Epithelial cell of proximal tubule (primary cell): ENCODE measurements at regions not wholly inside any gene's neighbourhood (a gene's known extent, or its start where the extent isn't known, plus 50 kb on each side); places are given as distances from the start of the nearest gene placed in this dataset.
A peak's percentile ranks its signal among the peaks of the same experiment; 100 is the strongest.

Source experiments
- DNase-seq: peaks from one replicate; pipeline ENCODE4 v3.0.0-alpha.2; 2011; ENCODE audit warnings: low read depth
- H3K4me3 ChIP-seq: 2 replicates; pipeline ENCODE4 v1.5.1; 2011; ENCODE audit warnings: low read depth, mild to moderate bottlenecking, low read length
- TF ChIP-seq, protein P1 (sequence below): conservative IDR thresholded peaks from 2 replicates; pipeline ENCODE4 v1.5.1; 2012; ENCODE audit warnings: low read depth, mild to moderate bottlenecking, low read length

GRCh38 chr3:132821314-132821713 lies 99.1 kb upstream of the NPHP3 start:
- no peak for DNase-seq
- H3K4me3 ChIP-seq = no peak overlapping the region
- TF ChIP-seq, protein P1, sequence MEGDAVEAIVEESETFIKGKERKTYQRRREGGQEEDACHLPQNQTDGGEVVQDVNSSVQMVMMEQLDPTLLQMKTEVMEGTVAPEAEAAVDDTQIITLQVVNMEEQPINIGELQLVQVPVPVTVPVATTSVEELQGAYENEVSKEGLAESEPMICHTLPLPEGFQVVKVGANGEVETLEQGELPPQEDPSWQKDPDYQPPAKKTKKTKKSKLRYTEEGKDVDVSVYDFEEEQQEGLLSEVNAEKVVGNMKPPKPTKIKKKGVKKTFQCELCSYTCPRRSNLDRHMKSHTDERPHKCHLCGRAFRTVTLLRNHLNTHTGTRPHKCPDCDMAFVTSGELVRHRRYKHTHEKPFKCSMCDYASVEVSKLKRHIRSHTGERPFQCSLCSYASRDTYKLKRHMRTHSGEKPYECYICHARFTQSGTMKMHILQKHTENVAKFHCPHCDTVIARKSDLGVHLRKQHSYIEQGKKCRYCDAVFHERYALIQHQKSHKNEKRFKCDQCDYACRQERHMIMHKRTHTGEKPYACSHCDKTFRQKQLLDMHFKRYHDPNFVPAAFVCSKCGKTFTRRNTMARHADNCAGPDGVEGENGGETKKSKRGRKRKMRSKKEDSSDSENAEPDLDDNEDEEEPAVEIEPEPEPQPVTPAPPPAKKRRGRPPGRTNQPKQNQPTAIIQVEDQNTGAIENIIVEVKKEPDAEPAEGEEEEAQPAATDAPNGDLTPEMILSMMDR = no peak

- TF ChIP-seq, protein P1 = no peak
- no peak overlapping the region for H3K4me3 ChIP-seq
- no peak for DNase-seq
Measured at GRCh38 chr3:132818251-132818650, 96.0 kb upstream of the NPHP3 start.

- no peak for DNase-seq
- H3K4me3 ChIP-seq = no peak overlapping the region
- TF ChIP-seq, protein P1 = no peak
Measured at GRCh38 chr3:132817646-132818177, 95.5 kb upstream of the NPHP3 start.

- no peak overlapping the region for H3K4me3 ChIP-seq
- DNase-seq = no peak
- TF ChIP-seq, protein P1 = no peak
Measured at GRCh38 chr3:132805071-132805470, 82.9 kb upstream of the NPHP3 start.

GRCh38 chr3:132804498-132804897 lies 82.3 kb upstream of the NPHP3 start:
- TF ChIP-seq, protein P1 = no peak
- no peak overlapping the region for H3K4me3 ChIP-seq
- DNase-seq = no peak

GRCh38 chr3:132803889-132804288 lies 81.7 kb upstream of the NPHP3 start:
- TF ChIP-seq, protein P1 = peak; percentile 32
- H3K4me3 ChIP-seq = no peak overlapping the region
- DNase-seq = no peak

DNA sequence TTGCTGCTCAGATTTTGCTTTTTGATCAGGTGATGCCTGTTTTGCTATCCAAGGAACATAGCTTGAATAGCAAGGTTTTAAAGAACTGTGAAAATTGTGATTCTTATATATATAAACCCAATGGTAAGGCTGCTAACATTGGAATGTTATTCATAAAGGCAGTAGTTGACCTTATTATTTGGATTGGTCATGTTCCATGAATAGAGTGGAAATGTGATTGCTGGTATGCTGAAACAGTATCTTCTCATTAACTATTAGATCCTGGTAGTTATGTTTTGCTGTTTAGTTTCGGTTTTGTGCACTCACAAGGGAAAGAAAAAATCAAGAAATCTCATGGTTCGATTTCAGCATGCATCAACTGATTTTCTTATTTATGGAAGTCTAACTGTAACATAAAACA lies 78.7 kb upstream of the NPHP3 start:
- H3K4me3 ChIP-seq = no peak overlapping the region
- no peak for DNase-seq
- TF ChIP-seq, protein P1 = no peak
